B cell (primary cell): ENCODE measurements at regions not wholly inside any gene's neighbourhood (a gene's known extent, or its start where the extent isn't known, plus 50 kb on each side); places are given as distances from the start of the nearest gene placed in this dataset.

Experiments
- CTCF ChIP-seq: fragments of 200-600 bp; IDR thresholded peaks from one replicate; pipeline ENCODE4 v1.8.0; 2022; ENCODE audit warnings: antibody characterized with exemption, mild to moderate bottlenecking
- EZH2 ChIP-seq: IDR thresholded peaks from 2 replicates; pipeline ENCODE4 v1.6.1; 2012; ENCODE audit warnings: borderline replicate concordance, low read depth, mild to moderate bottlenecking, moderate library complexity, low read length; ENCODE audit not compliant: insufficient read depth, poor library complexity, severe bottlenecking

- TF ChIP-seq CTCF, result no peak
- no peak for TF ChIP-seq EZH2
Measured at GRCh38 chr2:220263300-220263699, 635.9 kb downstream of the SLC4A3 start.
